Lower leg skin (tissue), 3 donors: ENCODE measurements at regions not wholly inside any gene's neighbourhood (a gene's known extent, or its start where the extent isn't known, plus 50 kb on each side); places are given as distances from the start of the nearest gene placed in this dataset.

Source experiments
- CTCF ChIP-seq, 3 donors: fragments of 450-650 bp; IDR thresholded peaks; one replicate each; pipeline ENCODE4 v1.5.1; 2016; ENCODE audit warnings: antibody characterized with exemption in 3 of 3, mild to moderate bottlenecking in 3 of 3, moderate library complexity in 2 of 3
- POLR2A ChIP-seq, 2 donors: fragments of 450-650 bp; IDR thresholded peaks; one replicate each; pipeline ENCODE4 v1.6.1; 2016 to 2017; ENCODE audit warnings: antibody characterized with exemption in 2 of 2, mild to moderate bottlenecking in 1 of 2, moderate library complexity in 1 of 2

GRCh38 chr13:71252184-71252704 is 614.8 kb downstream of the DACH1 start:
- TF ChIP-seq CTCF (IDR thresholded peaks at IDR 0.05) (no peak), POLR2A (IDR thresholded peaks at IDR 0.05) (no peak)
